GM23338 (cell line): ENCODE measurements at regions not wholly inside any gene's neighbourhood (a gene's known extent, or its start where the extent isn't known, plus 50 kb on each side); places are given as distances from the start of the nearest gene placed in this dataset.

Source experiments
- ATAC-seq: fragments of 200-7000 bp; cut with Tn5 transposase; 3 replicates; pipeline ENCODE4 v1.9.1; 2020
- DNase-seq: peaks from one replicate; pipeline ENCODE4 v3.0.0-alpha.2; 2015; ENCODE audit warnings: low spot score
- H2AFZ ChIP-seq: fragments of 200-600 bp; sonication (generic); 2 replicates; pipeline ENCODE4 v1.8.0; 2016; ENCODE audit warnings: antibody characterized with exemption, mild to moderate bottlenecking, moderate library complexity
- H3F3A ChIP-seq: fragments of 200-600 bp; sonication (generic); replicated peaks from 2 replicates; pipeline ENCODE4 v1.8.0; 2017; ENCODE audit warnings: antibody characterized with exemption, mixed run types, low read depth
- H3K27ac ChIP-seq: fragments of 200-600 bp; sonication (generic); 2 replicates; pipeline ENCODE4 v1.6.1; 2016; ENCODE audit warnings: low read depth
- H3K27me3 ChIP-seq: fragments of 200-600 bp; sonication (generic); 2 replicates; pipeline ENCODE4 v1.8.0; 2016; ENCODE audit warnings: mild to moderate bottlenecking, mixed run types, moderate library complexity; ENCODE audit not compliant: insufficient read depth
- H3K36me3 ChIP-seq: fragments of 200-600 bp; sonication (generic); 2 replicates; pipeline ENCODE4 v1.8.0; 2016; ENCODE audit warnings: mild to moderate bottlenecking; ENCODE audit not compliant: insufficient read depth
- H3K4me1 ChIP-seq: fragments of 200-600 bp; sonication (generic); 2 replicates; pipeline ENCODE4 v1.8.0; 2016; ENCODE audit warnings: mild to moderate bottlenecking, moderate library complexity; ENCODE audit not compliant: insufficient read depth
- H3K4me2 ChIP-seq: fragments of 200-600 bp; sonication (generic); 2 replicates; pipeline ENCODE4 v1.7.1; 2017; ENCODE audit warnings: mixed run types
- H3K4me3 ChIP-seq: fragments of 200-600 bp; sonication (generic); 2 replicates; pipeline ENCODE4 v1.6.1; 2016; ENCODE audit warnings: mixed run types
- H3K79me2 ChIP-seq: fragments of 200-600 bp; sonication (generic); replicated peaks from 2 replicates; pipeline ENCODE4 v1.8.0; 2017; ENCODE audit warnings: mild to moderate bottlenecking; ENCODE audit not compliant: insufficient read depth
- H3K9me2 ChIP-seq: fragments of 200-600 bp; sonication (generic); 2 replicates; pipeline ENCODE4 v1.8.0; 2017; ENCODE audit not compliant: insufficient read depth
- H4K20me1 ChIP-seq: fragments of 200-600 bp; sonication (generic); replicated peaks from 2 replicates; pipeline ENCODE4 v1.8.0; 2017; ENCODE audit warnings: mild to moderate bottlenecking; ENCODE audit not compliant: insufficient read depth
- H3K27ac Mint-ChIP-seq: 2 replicates; pipeline ENCODE4 v1.8.0; 2020; ENCODE audit warnings: inconsistent platforms, mild to moderate bottlenecking, moderate library complexity, mixed read lengths
- H3K27me3 Mint-ChIP-seq: 3 replicates; pipeline ENCODE4 v1.8.0; 2022; ENCODE audit warnings: low read depth, mild to moderate bottlenecking, moderate library complexity, mixed read lengths, inconsistent platforms; ENCODE audit not compliant: insufficient read depth, poor library complexity
- H3K36me3 Mint-ChIP-seq: 3 replicates; pipeline ENCODE4 v1.8.0; 2021; ENCODE audit warnings: low read depth, mild to moderate bottlenecking, inconsistent platforms, moderate library complexity, mixed read lengths
- H3K4me1 Mint-ChIP-seq: 3 replicates; pipeline ENCODE4 v1.8.0; 2020; ENCODE audit warnings: mild to moderate bottlenecking, inconsistent platforms, mixed read lengths
- H3K4me3 Mint-ChIP-seq: 3 replicates; pipeline ENCODE4 v1.8.0; 2021; ENCODE audit warnings: moderate library complexity, mild to moderate bottlenecking, inconsistent platforms, mixed read lengths
- H3K9me3 Mint-ChIP-seq: 3 replicates; pipeline ENCODE4 v1.8.0; 2020; ENCODE audit warnings: moderate library complexity, mild to moderate bottlenecking, inconsistent platforms, mixed read lengths
- CREB1 ChIP-seq: fragments of 250-450 bp; sonication (Bioruptor Pico); IDR thresholded peaks from 2 replicates; pipeline ENCODE4 v1.5.0; 2020; ENCODE audit warnings: low read depth, mild to moderate bottlenecking, moderate library complexity
- CTCF ChIP-seq, 2 experiments: fragments of 200-600 bp in 1 of 2; sonication (generic) in 1 of 2; conservative IDR thresholded peaks; 2 replicates each; pipeline versions ENCODE4 v1.5.1 to v1.6.1; 2016 to 2017; ENCODE audit warnings: antibody characterized with exemption in 2 of 2, low read depth in 2 of 2, mild to moderate bottlenecking in 2 of 2, moderate library complexity in 1 of 2
- ETS1 ChIP-seq: IDR thresholded peaks from 2 replicates; pipeline ENCODE4 v1.6.1; 2016; ENCODE audit warnings: antibody characterized with exemption
- EZH2 ChIP-seq: fragments of 200-600 bp; sonication (generic); IDR thresholded peaks from one replicate; pipeline ENCODE4 v1.8.0; 2017; ENCODE audit warnings: antibody characterized with exemption, mild to moderate bottlenecking, low read depth; ENCODE audit not compliant: unreplicated experiment
- JUNB ChIP-seq: IDR thresholded peaks from one replicate; pipeline ENCODE4 v1.6.1; 2016; ENCODE audit warnings: antibody characterized with exemption; ENCODE audit not compliant: unreplicated experiment
- NANOG ChIP-seq: IDR thresholded peaks from 2 replicates; pipeline ENCODE4 v1.6.1; 2016; ENCODE audit warnings: antibody characterized with exemption, borderline replicate concordance
- POLR2AphosphoS5 ChIP-seq: IDR thresholded peaks from 2 replicates; pipeline ENCODE4 v1.6.1; 2016; ENCODE audit warnings: antibody characterized with exemption, low read depth
- REST ChIP-seq: IDR thresholded peaks from one replicate; pipeline ENCODE4 v1.6.1; 2018; ENCODE audit warnings: antibody characterized with exemption; ENCODE audit not compliant: unreplicated experiment
- STAT1 ChIP-seq: IDR thresholded peaks from one replicate; pipeline ENCODE4 v1.6.1; 2016; ENCODE audit warnings: antibody characterized with exemption; ENCODE audit not compliant: unreplicated experiment
- ZNF114 ChIP-seq: fragments of 250-450 bp; sonication (Bioruptor Pico); IDR thresholded peaks from 2 replicates; pipeline ENCODE4 v1.5.0; 2020; ENCODE audit warnings: mild to moderate bottlenecking, moderate library complexity
- ZNF331 ChIP-seq: fragments of 250-450 bp; sonication (Bioruptor Pico); IDR thresholded peaks from 2 replicates; pipeline ENCODE4 v1.5.0; 2020; ENCODE audit warnings: low read depth, mild to moderate bottlenecking, moderate library complexity

- Histone ChIP-seq H3F3A (no peaks in the 10 kb centered on the region), H2AFZ (no peak overlapping the region), H3K27me3 (no peaks in the 10 kb centered on the region), H3K4me3 (no peak overlapping the region), H3K4me2 (no peak overlapping the region), H3K9me2 (no peaks in the 10 kb centered on the region), H3K4me1 (no peaks in the 10 kb centered on the region), H3K79me2 (no peaks in the 10 kb centered on the region), H3K27ac (no peak overlapping the region), H3K36me3 (no peaks in the 10 kb centered on the region), H4K20me1 (no peaks in the 10 kb centered on the region)
- H3K4me3 Mint-ChIP-seq = no peak overlapping the region
- peaks cover 5% of the 10 kb centered on the region for H3K27me3 Mint-ChIP-seq
- no peaks in the 10 kb centered on the region for H3K4me1 Mint-ChIP-seq
- no peak for DNase-seq
- ATAC-seq = no peak
- peaks cover 6% of the 10 kb centered on the region; the same call in 2 of the 3 replicates for H3K9me3 Mint-ChIP-seq
- H3K27ac Mint-ChIP-seq = no peak overlapping the region
- TF ChIP-seq CREB1 (CRISPR knock-in tag) = no peak
- no peak for TF ChIP-seq ZNF331
- no peak for TF ChIP-seq POLR2AphosphoS5
- TF ChIP-seq ZNF114 (CRISPR knock-in tag) = no peak
- no peak for TF ChIP-seq ETS1
- no peak for TF ChIP-seq STAT1
- TF ChIP-seq JUNB = no peak
- no peak for TF ChIP-seq REST
- no peak for TF ChIP-seq EZH2
- no peak for TF ChIP-seq CTCF (conservative IDR thresholded peaks at IDR 0.05; ENCODE audit: low read depth in 2 of 2)
- TF ChIP-seq NANOG = no peak
- H3K36me3 Mint-ChIP-seq = no peaks in the 10 kb centered on the region; the same call in 2 of the 3 replicates
Observed at GRCh38 chr2:23206650-23207049, 178.3 kb upstream of the KLHL29 start.
